ENCODE measurements at regions not wholly inside any gene's neighbourhood (a gene's known extent, or its start where the extent isn't known, plus 50 kb on each side); places are given as distances from the start of the nearest gene placed in this dataset.

DNA sequence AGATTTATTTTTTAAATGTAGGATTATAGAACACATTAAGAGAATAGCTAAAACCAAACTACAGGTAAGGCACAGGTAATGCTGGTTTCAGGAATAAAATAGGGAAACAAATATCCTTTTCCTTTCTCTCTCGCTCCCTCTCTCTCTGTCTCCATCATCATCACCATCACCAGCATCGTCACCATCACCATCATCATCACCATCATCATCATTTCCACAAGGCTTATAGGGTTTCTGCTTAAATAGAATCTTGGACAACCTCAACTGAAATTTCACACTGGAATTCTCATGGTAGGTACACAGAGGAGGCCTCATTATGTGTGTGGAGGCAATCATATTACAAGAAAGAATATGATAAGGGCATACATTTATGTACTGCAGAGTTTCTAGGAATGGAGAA lies 823.6 kb downstream of the MAFB start:
- dilution Hi-C loops (cut with MboI; ENCODE audit: extremely low pct_ligation_motif_present, low sequenced_read_pairs): no loop called here
- H2AFZ ChIP-seq (ENCODE audit: low read depth, low read length): no peak overlapping the region
- FAIRE-seq: no peak
- no peaks in the 10 kb centered on the region for H3K9me3 ChIP-seq (replicated peaks; ENCODE audit: control insufficient read depth, insufficient read depth, low read length)
- H3K27ac ChIP-seq (ENCODE audit: insufficient read depth, low read depth, low read length): no peak overlapping the region
- no peak overlapping the region for H3K4me2 ChIP-seq (ENCODE audit: insufficient read depth, low read length)
- DNase-seq (ENCODE audit: low read depth, low spot score): no peak
- no peaks in the 10 kb centered on the region for H3K4me1 ChIP-seq (ENCODE audit: control insufficient read depth, extremely low read depth, insufficient read depth, low read length)
- H3K27me3 ChIP-seq (ENCODE audit: control insufficient read depth in 2 of 2, insufficient read depth in 2 of 2, low read length in 2 of 2): no peaks in the 10 kb centered on the region
- no peaks in the 10 kb centered on the region for H3K36me3 ChIP-seq (ENCODE audit: control insufficient read depth in 2 of 2, extremely low read depth in 1 of 2, insufficient read depth in 2 of 2, low read length in 2 of 2)
- ChIA-PET POLR2A (no interaction called here), CTCF (no interaction called here)
- TF ChIP-seq EZH2 (IDR thresholded peaks at IDR 0.05; ENCODE audit: borderline replicate concordance, low read depth, low read length, severe bottlenecking) (no peak), GATA2 (IDR thresholded peaks at IDR 0.05; ENCODE audit: insufficient read depth, insufficient read length, low read depth, low read length) (no peak)
- H3K4me3 ChIP-seq (replicated peaks in 1 of 3; ENCODE audit: insufficient read depth in 1 of 3, low read depth in 1 of 3, low read length in 3 of 3): no peak overlapping the region
- H3K79me2 ChIP-seq (ENCODE audit: control insufficient read depth, insufficient read depth, low read length): no peaks in the 10 kb centered on the region
- no peaks in the 10 kb centered on the region for H3K9me1 ChIP-seq (replicated peaks; ENCODE audit: control insufficient read depth, extremely low read depth, insufficient read depth, low read length)
- no peaks in the 10 kb centered on the region for H4K20me1 ChIP-seq (replicated peaks; ENCODE audit: control insufficient read depth, extremely low read depth, insufficient read depth, low read length)
- intact Hi-C loops (cut with micrococcal nuclease): no loop called here
- no TSS peak for BruUV-seq (replicated peaks)
- no peak overlapping the region for H3K9ac ChIP-seq (replicated peaks; ENCODE audit: extremely low read depth, insufficient read depth, low read length)

DNA sequence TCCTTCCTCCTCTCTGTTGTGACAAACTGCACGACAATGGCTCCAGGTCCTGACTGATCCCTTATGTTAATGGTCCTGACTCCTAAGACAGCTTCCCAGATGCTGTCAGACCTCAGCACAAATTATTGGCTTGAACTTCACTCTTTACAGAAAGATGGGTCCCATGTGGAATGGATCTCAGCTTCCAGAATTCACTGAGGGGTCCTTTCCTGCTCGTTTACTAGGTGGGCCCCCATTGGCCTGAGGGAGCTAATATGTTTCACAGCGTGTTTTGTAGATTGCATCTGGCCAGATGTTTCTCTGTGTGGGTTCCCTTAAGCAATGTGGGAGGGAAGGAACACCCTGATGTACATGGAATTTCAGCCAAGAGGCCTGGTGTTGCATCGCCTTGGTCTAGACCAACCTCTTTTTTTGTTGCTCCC lies 826.6 kb downstream of the MAFB start:
- POLR2A ChIA-PET: no interaction called here
- FAIRE-seq (no peak), DNase-seq (ENCODE audit: low read depth, low spot score) (no peak)
- BruUV-seq (replicated peaks): no TSS peak
- Histone ChIP-seq H3K27ac (ENCODE audit: insufficient read depth, low read depth, low read length) (no peak overlapping the region), H2AFZ (ENCODE audit: low read depth, low read length) (no peak overlapping the region), H3K36me3 (ENCODE audit: control insufficient read depth in 2 of 2, extremely low read depth in 1 of 2, insufficient read depth in 2 of 2, low read length in 2 of 2) (no peaks in the 10 kb centered on the region), H3K4me2 (ENCODE audit: insufficient read depth, low read length) (no peak overlapping the region), H3K79me2 (ENCODE audit: control insufficient read depth, insufficient read depth, low read length) (no peaks in the 10 kb centered on the region), H3K4me3 (replicated peaks in 1 of 3; ENCODE audit: insufficient read depth in 1 of 3, low read depth in 1 of 3, low read length in 3 of 3) (no peak overlapping the region), H3K27me3 (ENCODE audit: control insufficient read depth in 2 of 2, insufficient read depth in 2 of 2, low read length in 2 of 2) (no peaks in the 10 kb centered on the region), H4K20me1 (replicated peaks; ENCODE audit: control insufficient read depth, extremely low read depth, insufficient read depth, low read length) (no peaks in the 10 kb centered on the region), H3K4me1 (ENCODE audit: control insufficient read depth, extremely low read depth, insufficient read depth, low read length) (no peaks in the 10 kb centered on the region), H3K9me3 (replicated peaks; ENCODE audit: control insufficient read depth, insufficient read depth, low read length) (no peaks in the 10 kb centered on the region), H3K9ac (replicated peaks; ENCODE audit: extremely low read depth, insufficient read depth, low read length) (no peak overlapping the region), H3K9me1 (replicated peaks; ENCODE audit: control insufficient read depth, extremely low read depth, insufficient read depth, low read length) (no peaks in the 10 kb centered on the region)
- intact Hi-C loops (cut with micrococcal nuclease) (no loop called here), dilution Hi-C loops (cut with MboI; ENCODE audit: extremely low pct_ligation_motif_present, low sequenced_read_pairs) (no loop called here)
- CTCF ChIA-PET: interaction anchor here (1.6 kb wide), 1 partner anchor 11 kb away, joined by 5 read pairs; no protein-coding TSS in a partner anchor
- TF ChIP-seq FOS (IDR thresholded peaks at IDR 0.05; ENCODE audit: borderline replicate concordance, insufficient read depth, low read length) (no peak), JUN (IDR thresholded peaks at IDR 0.05; ENCODE audit: borderline replicate concordance, insufficient read depth, insufficient read length, low read depth) (no peak), EZH2 (IDR thresholded peaks at IDR 0.05; ENCODE audit: borderline replicate concordance, low read depth, low read length, severe bottlenecking) (no peak), CTCF (IDR thresholded peaks at IDR 0.05; ENCODE audit: extremely low read depth in 1 of 2, insufficient read depth in 1 of 2, low read depth in 1 of 2, low read length in 2 of 2) (no peak), GATA2 (IDR thresholded peaks at IDR 0.05; ENCODE audit: insufficient read depth, insufficient read length, low read depth, low read length) (no peak), POLR2A (IDR thresholded peaks at IDR 0.05; ENCODE audit: low read depth, low read length) (no peak), POLR2AphosphoS5 (IDR thresholded peaks at IDR 0.05; ENCODE audit: insufficient read depth, low read depth, low read length) (no peak), MYC (IDR thresholded peaks at IDR 0.05; ENCODE audit: low read depth, low read length) (no peak), MAX (IDR thresholded peaks at IDR 0.05; ENCODE audit: insufficient read depth, insufficient read length) (no peak)
